GM12873 (cell line): ENCODE measurements at regions not wholly inside any gene's neighbourhood (a gene's known extent, or its start where the extent isn't known, plus 50 kb on each side); places are given as distances from the start of the nearest gene placed in this dataset.

Experiments used
- TF ChIP-seq, protein P1 (sequence below): IDR thresholded peaks from 2 replicates; pipeline ENCODE4 v1.5.1; 2012; ENCODE audit warnings: low read depth, mild to moderate bottlenecking, moderate library complexity, low read length, control low read depth; ENCODE audit not compliant: insufficient read depth; ENCODE audit errors: missing control alignments

DNA sequence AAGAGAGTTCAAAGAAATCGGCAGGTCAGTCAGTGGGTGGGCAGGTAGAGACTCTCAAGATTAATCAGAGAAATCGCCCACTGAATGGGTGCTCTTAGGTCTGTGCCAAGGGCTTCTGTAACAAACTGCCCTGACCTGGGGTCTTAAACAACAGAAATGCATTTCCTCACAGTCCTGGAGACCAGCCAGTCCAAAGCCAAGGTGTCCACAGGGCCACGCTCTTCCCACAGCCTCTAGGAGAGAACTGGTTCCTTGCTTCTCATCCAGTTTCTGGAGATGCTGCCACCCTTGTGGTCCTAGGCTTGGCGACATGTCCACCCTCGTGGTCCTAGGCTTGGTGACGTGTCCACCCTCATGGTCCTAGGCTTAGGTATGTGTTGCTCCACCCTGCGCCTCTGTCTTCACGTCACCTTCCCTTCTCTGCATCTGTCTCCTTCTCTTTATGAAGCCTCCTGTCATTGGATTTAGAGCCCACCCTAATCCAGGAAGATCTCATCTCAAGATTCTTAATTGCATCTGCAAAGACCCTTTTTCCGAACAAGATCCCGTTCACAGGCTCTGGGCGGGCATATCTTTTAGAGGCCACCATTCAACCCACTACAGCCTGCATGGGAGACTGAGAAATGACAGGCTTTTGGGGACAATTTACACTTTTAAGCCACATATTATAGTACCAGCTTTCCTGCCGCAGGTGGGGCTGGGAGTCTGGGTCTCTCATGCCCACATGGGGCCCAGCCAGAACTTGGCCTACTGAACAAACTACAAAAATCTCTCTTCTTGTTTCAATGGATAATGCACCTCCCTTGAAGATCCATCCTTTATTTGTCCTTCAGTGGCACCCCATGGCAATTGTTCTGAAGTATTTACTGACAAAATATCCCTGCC, 161.3 kb downstream of the ASB1 start:
- TF ChIP-seq, protein P1, sequence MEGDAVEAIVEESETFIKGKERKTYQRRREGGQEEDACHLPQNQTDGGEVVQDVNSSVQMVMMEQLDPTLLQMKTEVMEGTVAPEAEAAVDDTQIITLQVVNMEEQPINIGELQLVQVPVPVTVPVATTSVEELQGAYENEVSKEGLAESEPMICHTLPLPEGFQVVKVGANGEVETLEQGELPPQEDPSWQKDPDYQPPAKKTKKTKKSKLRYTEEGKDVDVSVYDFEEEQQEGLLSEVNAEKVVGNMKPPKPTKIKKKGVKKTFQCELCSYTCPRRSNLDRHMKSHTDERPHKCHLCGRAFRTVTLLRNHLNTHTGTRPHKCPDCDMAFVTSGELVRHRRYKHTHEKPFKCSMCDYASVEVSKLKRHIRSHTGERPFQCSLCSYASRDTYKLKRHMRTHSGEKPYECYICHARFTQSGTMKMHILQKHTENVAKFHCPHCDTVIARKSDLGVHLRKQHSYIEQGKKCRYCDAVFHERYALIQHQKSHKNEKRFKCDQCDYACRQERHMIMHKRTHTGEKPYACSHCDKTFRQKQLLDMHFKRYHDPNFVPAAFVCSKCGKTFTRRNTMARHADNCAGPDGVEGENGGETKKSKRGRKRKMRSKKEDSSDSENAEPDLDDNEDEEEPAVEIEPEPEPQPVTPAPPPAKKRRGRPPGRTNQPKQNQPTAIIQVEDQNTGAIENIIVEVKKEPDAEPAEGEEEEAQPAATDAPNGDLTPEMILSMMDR = no peak

DNA sequence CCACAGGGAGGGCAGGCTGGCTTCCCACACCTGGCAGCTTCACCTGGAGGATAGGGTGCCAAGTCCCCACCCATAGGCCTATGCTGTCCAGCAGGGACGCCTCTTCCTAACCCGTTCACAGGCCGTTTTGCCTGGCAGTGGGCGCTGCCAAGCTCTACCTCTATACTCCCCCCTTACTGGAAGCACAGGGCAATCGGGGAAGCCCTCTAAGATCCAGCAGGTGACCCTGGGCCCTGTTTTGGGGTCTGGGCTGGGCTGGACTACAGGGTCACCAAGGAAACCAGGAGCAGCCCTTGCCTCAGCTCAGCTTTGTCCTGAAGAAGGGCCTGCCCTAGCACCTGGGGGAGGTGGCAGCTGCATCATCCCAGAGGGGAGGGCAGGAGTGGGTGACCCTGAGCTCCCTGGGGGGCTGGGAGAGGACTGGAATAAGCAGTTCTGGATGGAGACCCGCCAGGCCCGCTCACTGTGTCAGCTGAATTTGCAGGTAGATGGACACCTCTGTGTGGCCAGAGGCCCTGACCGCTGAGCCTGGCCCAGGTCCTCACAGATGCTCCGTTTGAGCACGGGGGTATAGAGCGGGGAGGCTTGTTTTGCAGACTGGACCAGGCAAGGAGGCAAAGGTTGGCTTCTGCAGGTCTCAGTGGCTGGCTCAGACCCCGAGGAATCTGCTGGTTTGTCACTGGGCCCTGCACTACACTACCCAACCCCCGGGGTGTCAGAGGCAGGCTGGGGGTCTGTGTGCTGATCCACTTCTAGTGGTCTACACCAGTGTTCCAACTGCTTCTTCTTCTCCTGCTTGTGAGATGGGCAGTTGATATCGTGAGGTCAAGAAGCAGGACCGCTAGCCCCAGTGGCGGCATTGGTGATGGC, 163.1 kb downstream of the ASB1 start:
- TF ChIP-seq, protein P1 = no peak

DNA sequence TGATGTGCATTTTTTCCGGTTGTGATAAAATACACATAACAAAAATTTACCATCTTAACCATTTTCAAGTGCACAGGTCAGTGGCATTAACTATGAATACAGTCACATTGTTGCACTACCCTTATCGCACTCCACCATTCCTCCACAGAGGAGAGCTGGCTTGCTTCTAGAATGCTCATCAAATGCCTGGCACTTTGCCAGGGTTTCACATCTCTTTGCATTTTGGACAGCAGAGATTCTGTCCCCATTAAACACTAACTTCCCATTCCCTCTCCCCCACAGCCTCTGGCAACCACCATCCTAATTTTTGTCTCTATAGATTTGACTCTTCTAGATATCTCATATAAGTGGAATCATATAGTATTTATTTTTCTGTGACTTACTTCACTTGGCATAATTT, 165.0 kb downstream of the ASB1 start:
- TF ChIP-seq, protein P1 = no peak

DNA sequence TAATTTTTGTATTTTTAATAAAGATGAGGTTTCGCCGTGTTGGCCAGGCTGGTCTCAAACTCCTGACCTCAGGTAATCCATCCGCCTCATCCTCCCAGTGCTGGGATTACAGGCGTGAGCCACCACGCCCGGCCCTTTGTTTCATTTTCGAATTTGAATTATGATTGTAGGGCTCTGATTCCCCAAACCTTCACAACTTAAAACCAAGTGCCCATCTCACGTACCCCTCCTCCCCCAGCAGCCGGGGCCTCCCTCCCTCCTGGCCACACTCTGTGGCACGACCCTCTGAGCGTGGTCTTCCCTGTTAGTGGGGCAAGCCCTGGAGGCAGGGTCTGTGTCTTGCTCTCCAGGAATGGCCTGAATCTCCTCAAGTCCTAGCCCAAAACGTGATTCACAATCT, 166.5 kb downstream of the ASB1 start:
- TF ChIP-seq, protein P1 = no peak

DNA sequence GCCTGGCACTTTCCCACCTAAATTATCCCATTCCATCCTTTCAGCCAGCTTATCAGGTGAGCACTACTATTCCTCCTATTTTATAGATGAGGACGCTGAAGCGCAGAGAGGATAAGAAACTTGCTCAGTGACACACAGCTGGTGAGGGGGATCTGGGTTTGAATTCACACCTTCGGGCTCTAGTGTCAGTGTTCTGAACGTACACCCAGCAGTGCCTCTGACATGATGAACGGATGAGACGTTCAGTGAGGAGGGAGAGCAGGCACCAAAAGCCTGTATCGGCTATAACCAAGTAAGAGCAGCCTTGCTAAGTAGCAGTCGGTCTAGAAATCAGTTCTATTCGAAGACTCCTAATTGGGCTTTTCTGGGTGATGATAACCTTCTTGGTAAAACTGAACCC, 167.0 kb downstream of the ASB1 start:
- TF ChIP-seq, protein P1 = no peak

DNA sequence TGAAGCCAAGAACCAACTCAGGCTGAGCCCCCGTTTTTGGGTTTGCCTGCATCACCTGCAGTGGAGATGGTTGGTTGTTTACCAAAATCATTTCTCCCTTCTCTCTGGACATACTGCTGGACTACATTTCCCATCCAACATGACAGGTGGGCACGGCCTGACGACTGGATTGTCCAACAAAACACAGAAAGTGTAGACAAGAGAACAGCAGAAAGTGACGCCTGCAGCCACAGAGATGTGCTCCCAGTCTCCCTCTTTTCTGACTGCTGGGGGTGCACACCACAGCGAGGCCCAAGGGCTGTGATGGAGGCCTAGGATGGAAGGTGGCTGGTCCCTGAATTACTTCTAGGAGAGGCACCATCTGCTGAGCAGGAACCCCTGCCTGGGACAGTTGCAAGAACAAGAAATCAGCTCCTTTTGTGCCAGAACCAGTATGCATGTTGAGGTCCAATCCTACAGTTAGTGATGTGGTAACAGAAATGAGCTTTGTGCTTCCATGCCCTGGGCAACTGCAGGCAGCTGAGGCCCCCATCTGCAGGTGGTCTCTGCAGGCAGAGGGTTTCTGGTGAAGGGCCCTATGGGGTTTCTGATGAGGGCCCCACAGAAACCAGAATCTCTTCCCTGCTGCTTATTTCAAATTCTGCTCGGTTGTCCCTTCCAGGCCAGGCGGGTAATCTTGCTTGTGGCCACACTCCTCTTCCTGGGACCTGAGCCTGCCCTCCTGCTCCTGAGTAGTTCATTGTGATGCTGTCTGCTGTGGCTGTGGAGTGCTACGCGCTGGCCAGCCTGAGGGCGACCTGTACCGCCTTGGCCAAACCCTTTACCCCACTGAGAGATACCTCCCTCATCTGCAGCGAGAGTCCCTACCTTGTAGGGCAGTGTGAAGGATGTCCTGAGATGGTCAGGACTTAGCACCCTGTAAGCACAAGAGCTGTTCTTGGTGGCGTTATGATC, 168.3 kb downstream of the ASB1 start:
- TF ChIP-seq, protein P1 = no peak
